GM12878 (cell line): ENCODE measurements at regions not wholly inside any gene's neighbourhood (a gene's known extent, or its start where the extent isn't known, plus 50 kb on each side); places are given as distances from the start of the nearest gene placed in this dataset.

ENCODE experiments used
- ATAC-seq: fragments of 200-7000 bp; cut with Tn5 transposase; 3 replicates; pipeline ENCODE4 v1.9.1; 2020; ENCODE audit warnings: mild to moderate bottlenecking, moderate library complexity
- BruUV-seq: library from RNA; stranded (reverse); fragments of 400-500 nt; replicated peaks from 2 replicates; lab custom pipeline; 2021; lab: Mats Ljungman, UMichigan
- CTCF ChIA-PET: fragments of 300-600 bp; sonication (Branson Sonifier 250); formaldehyde crosslinking; extraction: SDS; loops from one replicate; lab custom pipeline; 2021; ENCODE audit warnings: inconsistent platforms; lab: Yijun Ruan, JAX
- POLR2A ChIA-PET: fragments of 350-600 bp; formaldehyde crosslinking; extraction: SDS; loops from one replicate; lab custom pipeline; 2021; ENCODE audit warnings: inconsistent platforms; lab: Charles Lee
- RAD21 ChIA-PET: fragments of 300-600 bp; sonication (Branson Sonifier 250); formaldehyde crosslinking; loops from one replicate; lab custom pipeline; 2023; ENCODE audit warnings: antibody characterized with exemption; ENCODE audit not compliant: unreplicated experiment; lab: Charles Lee
- SMC1A ChIA-PET: fragments of 300-600 bp; sonication (Branson Sonifier 250); formaldehyde crosslinking; loops from one replicate; lab custom pipeline; 2023; ENCODE audit not compliant: unreplicated experiment, uncharacterized antibody; lab: Charles Lee
- DNase-seq: peaks from one replicate; pipeline ENCODE4 v3.0.0-alpha.2; 2011; ENCODE audit warnings: low read depth, low spot score
- FAIRE-seq: peaks from 3 replicates; lab custom pipeline; 2011; peaks lifted over from hg19 to GRCh38; lab: Jason Lieb, UNC
- H2AFZ ChIP-seq: 2 replicates; pipeline ENCODE4 v1.6.0; 2011; ENCODE audit warnings: low read depth, low read length, control low read depth; ENCODE audit not compliant: control insufficient read depth
- H3K27ac ChIP-seq: 2 replicates; pipeline ENCODE4 v1.5.1; 2011; ENCODE audit warnings: control low read depth; ENCODE audit not compliant: control insufficient read depth, insufficient read depth
- H3K27me3 ChIP-seq, 2 experiments: replicated peaks in 1 of 2; 2 replicates each; pipeline versions ENCODE4 v1.6.0 to v1.6.1; 2011; ENCODE audit warnings: low read length in 1 of 2; ENCODE audit not compliant: control insufficient read depth in 2 of 2, insufficient read depth in 2 of 2
- H3K36me3 ChIP-seq, 2 experiments: 2 replicates each; pipeline ENCODE4 v1.5.1; 2011; ENCODE audit warnings: low read length in 1 of 2; ENCODE audit not compliant: control insufficient read depth in 2 of 2, insufficient read depth in 2 of 2
- H3K4me1 ChIP-seq: 2 replicates; pipeline ENCODE4 v1.6.1; 2011; ENCODE audit warnings: mild to moderate bottlenecking, low read length, moderate library complexity, mixed read lengths; ENCODE audit not compliant: control insufficient read depth, insufficient read depth
- H3K4me2 ChIP-seq: 2 replicates; pipeline ENCODE4 v1.6.0; 2011; ENCODE audit warnings: control low read depth; ENCODE audit not compliant: control insufficient read depth, insufficient read depth
- H3K4me3 ChIP-seq: fragments of 200-600 bp; sonication (generic); 2 replicates; pipeline ENCODE4 v1.5.1; 2016
- H3K79me2 ChIP-seq: 2 replicates; pipeline ENCODE4 v1.6.0; 2011; ENCODE audit warnings: low read length; ENCODE audit not compliant: control insufficient read depth, insufficient read depth
- H3K9ac ChIP-seq: 2 replicates; pipeline ENCODE4 v1.8.0; 2011; ENCODE audit warnings: low read length, control low read depth, mixed read lengths; ENCODE audit not compliant: control insufficient read depth, insufficient read depth
- H3K9me3 ChIP-seq: replicated peaks from 3 replicates; pipeline ENCODE4 v1.5.1; 2011; ENCODE audit warnings: mild to moderate bottlenecking, low read length; ENCODE audit not compliant: control insufficient read depth, insufficient read depth
- H4K20me1 ChIP-seq: 2 replicates; pipeline ENCODE4 v1.6.0; 2011; ENCODE audit not compliant: control insufficient read depth, insufficient read depth
- ATF3 ChIP-seq: IDR thresholded peaks from 2 replicates; pipeline ENCODE4 v1.6.1; 2011; ENCODE audit warnings: low read depth, mild to moderate bottlenecking, low read length, moderate library complexity, borderline replicate concordance; ENCODE audit errors: extremely low read depth
- CHD4 ChIP-seq: fragments of 200-600 bp; sonication (generic); IDR thresholded peaks from 2 replicates; pipeline ENCODE4 v1.6.1; 2016; ENCODE audit warnings: mild to moderate bottlenecking
- ESRRA ChIP-seq: IDR thresholded peaks from 2 replicates; pipeline ENCODE4 v1.6.1; 2012; ENCODE audit warnings: mild to moderate bottlenecking, low read length, improper control_type of control experiment
- EZH2 ChIP-seq: IDR thresholded peaks from 2 replicates; pipeline ENCODE4 v1.6.1; 2012; ENCODE audit warnings: low read depth, mild to moderate bottlenecking, control low read depth, inconsistent platforms, low read length, borderline replicate concordance; ENCODE audit not compliant: control insufficient read depth
- HSF1 ChIP-seq: fragments of 150-350 bp; IDR thresholded peaks from 2 replicates; pipeline ENCODE4 v1.6.1; 2014; ENCODE audit warnings: mild to moderate bottlenecking, low read depth, low read length
- JUNB ChIP-seq: IDR thresholded peaks from 2 replicates; pipeline ENCODE4 v1.6.1; 2016; ENCODE audit warnings: antibody characterized with exemption, mild to moderate bottlenecking
- MAX ChIP-seq: IDR thresholded peaks from 2 replicates; pipeline ENCODE4 v1.6.1; 2012; ENCODE audit warnings: low read depth, low read length, improper control_type of control experiment
- MLLT1 ChIP-seq: fragments of 450-650 bp; IDR thresholded peaks from 2 replicates; pipeline ENCODE4 v1.6.1; 2016; ENCODE audit warnings: mild to moderate bottlenecking
- MTA3 ChIP-seq: IDR thresholded peaks from 2 replicates; pipeline ENCODE4 v1.6.1; 2012; ENCODE audit warnings: low read length, inconsistent platforms, borderline replicate concordance
- NFIC ChIP-seq: IDR thresholded peaks from 2 replicates; pipeline ENCODE4 v1.6.1; 2012; ENCODE audit warnings: low read depth, mild to moderate bottlenecking, inconsistent platforms, low read length, moderate library complexity
- POLR2A ChIP-seq: IDR thresholded peaks from 2 replicates; pipeline ENCODE4 v1.6.1; 2011; ENCODE audit warnings: low read depth, mild to moderate bottlenecking, low read length
- RAD21 ChIP-seq: IDR thresholded peaks from 2 replicates; pipeline ENCODE4 v1.6.1; 2011; ENCODE audit warnings: mild to moderate bottlenecking, low read depth, low read length, moderate library complexity; ENCODE audit not compliant: insufficient read depth
- RCOR1 ChIP-seq: conservative IDR thresholded peaks from 2 replicates; pipeline ENCODE4 v1.6.1; 2012; ENCODE audit warnings: low read depth, low read length, improper control_type of control experiment
- TCF3 ChIP-seq: IDR thresholded peaks from 2 replicates; pipeline ENCODE4 v1.6.1; 2012; ENCODE audit warnings: low read depth, mild to moderate bottlenecking, low read length, borderline replicate concordance; ENCODE audit not compliant: insufficient read depth
- ZBTB4 ChIP-seq: fragments of 450-650 bp; formaldehyde crosslinking; IDR thresholded peaks from 2 replicates; pipeline ENCODE4 v1.4.0; 2022; ENCODE audit warnings: mild to moderate bottlenecking, moderate library complexity
- WGBS: methylation state at CpG from one replicate; pipeline ENCODE4 v1.1.6; 2016; ENCODE audit warnings: low lambda C conversion rate; ENCODE audit not compliant: insufficient replicate concordance, insufficient coverage; ENCODE audit errors: missing lambda C conversion rate; 5-methylcytosine and 5-hydroxymethylcytosine counted together
- in situ Hi-C: fragments of 300-500 bp; cut with MboI; formaldehyde crosslinking; loops from 9 replicates; pipeline ENCODE4 v1.14.3; 2018; ENCODE audit warnings: mixed read lengths
- intact Hi-C: fragments of 100-400 bp; cut with micrococcal nuclease; formaldehyde crosslinking; loops from one replicate; pipeline ENCODE4 v1.14.2; 2022; ENCODE audit not compliant: unreplicated experiment

- TF ChIP-seq MAX (no peak), MLLT1 (no peak), TCF3 (no peak), ESRRA (no peak)
Observed at GRCh38 chr1:229892515-229893117, 174.4 kb upstream of the GALNT2 start (continued).

- Histone ChIP-seq H3K4me1 (no peaks in the 10 kb centered on the region), H3K4me2 (no peak overlapping the region), H3K27me3 (peaks cover 0 to 2% of the 10 kb centered on the region in 2 experiments; a peak in 1 of 4 replicates), H3K36me3 (no peaks in the 10 kb centered on the region), H2AFZ (no peak overlapping the region), H3K4me3 (no peak overlapping the region), H3K79me2 (no peaks in the 10 kb centered on the region), H3K27ac (no peak overlapping the region), H4K20me1 (no peaks in the 10 kb centered on the region), H3K9ac (no peak overlapping the region), H3K9me3 (no peaks in the 10 kb centered on the region)
- FAIRE-seq (no peak), ATAC-seq (no peak), DNase-seq (no peak)
- ChIA-PET POLR2A (no interaction called here), CTCF (no interaction called here), RAD21 (no interaction called here), SMC1A (interaction anchor here (1.0 to 2.0 kb wide), 3 partner anchors 12 to 111 kb away, joined by 3 to 6 read pairs (median 4); no protein-coding TSS in a partner anchor)
- WGBS, result 43% methylated on average over 10 of the region's 10 CpGs
- BruUV-seq, result no TSS peak
- in situ Hi-C loops, result no loop called here
- intact Hi-C loops, result no loop called here
- TF ChIP-seq HSF1 (no peak), RAD21 (no peak), NFIC (no peak), JUNB (no peak), EZH2 (no peak), MTA3 (no peak), POLR2A (no peak), ZBTB4 (CRISPR knock-in tag) (no peak), RCOR1 (no peak), CHD4 (no peak), ATF3 (no peak)
Observed at GRCh38 chr1:229893762-229894444, 173.1 kb upstream of the GALNT2 start.
